HG02943 (cell line): ENCODE measurements at regions not wholly inside any gene's neighbourhood (a gene's known extent, or its start where the extent isn't known, plus 50 kb on each side); places are given as distances from the start of the nearest gene placed in this dataset.

Experiments used
- ATAC-seq: cut with Tn5 transposase; IDR thresholded peaks from one replicate; pipeline ENCODE4 v1.9.1; 2021; ENCODE audit warnings: mild to moderate bottlenecking, low read depth, moderate library complexity; ENCODE audit not compliant: unreplicated experiment

DNA sequence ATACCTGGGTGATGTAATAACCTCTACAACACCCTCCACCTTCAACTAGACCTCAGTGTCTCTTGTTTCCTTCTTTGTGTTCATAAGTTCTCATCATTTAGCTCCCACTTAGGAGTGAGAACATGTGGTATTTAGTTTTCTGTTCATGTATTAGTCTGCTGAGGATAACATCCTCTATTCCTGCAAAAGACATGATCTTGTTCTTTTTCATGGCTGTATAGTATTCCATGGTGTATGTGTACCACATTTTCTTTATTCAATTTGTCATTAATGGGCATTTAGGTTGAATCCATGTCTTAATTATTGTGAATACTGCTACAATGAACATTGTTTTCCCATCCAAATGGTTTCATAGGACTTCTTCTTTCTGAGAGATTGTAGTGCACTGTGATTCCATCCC lies 135.7 kb downstream of the MBL2 start:
- ATAC-seq: no peak

DNA sequence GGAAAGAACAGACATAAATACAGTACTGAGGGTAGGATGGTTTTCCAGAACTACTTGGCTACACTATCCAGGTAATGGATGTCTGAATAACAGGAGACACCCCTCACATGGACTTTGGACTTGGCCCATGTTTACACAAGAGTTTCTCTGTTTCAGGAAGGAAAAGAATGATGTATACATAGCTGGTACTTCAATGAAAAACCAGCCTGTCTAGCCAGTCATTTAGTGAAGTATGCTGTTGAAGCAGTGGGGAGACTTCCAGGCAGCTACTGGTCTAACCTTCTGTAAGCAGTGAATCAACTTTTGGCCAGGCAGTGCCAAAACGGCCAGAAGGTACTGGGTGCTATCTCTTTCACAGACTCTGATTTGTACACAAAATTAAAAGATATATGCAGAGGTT lies 135.0 kb downstream of the MBL2 start:
- ATAC-seq: no peak

DNA sequence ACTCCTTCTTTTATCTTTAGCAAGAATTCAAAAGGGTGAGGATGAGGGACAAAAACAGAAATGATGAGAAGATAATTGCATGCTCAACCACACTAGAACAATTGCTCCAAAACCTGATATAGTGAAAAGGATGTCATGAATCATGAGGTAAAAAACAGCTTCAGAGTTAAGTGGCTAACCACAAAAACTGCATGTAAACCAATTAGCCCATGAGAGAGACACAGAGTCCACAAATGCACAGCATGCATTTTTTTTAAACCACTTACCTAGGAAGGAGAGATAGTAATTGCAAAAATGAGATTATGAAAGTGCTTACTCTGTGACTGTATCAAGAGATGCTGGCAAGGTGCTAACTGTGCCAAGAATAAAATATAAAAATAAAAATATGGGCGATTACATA lies 132.9 kb downstream of the MBL2 start:
- ATAC-seq: no peak

DNA sequence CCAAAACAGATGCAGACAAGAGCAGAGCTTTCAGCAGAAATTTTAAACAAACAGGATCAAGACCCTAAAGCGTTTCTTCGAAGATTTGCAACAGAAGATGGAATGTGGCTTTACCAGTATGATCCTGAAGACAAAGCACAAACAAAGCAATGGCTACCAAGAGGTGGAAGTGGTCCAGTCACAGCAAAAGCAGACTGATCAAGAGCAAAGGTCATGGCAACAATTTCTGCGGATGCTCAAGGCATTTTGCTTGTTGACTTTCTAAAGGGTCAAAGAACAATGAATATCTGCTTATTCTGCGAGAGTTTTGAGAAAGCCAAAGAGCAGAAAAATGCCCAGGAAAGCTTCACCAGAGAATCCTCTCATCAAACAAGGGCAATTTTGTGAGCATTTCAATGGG lies 130.4 kb downstream of the MBL2 start:
- no peak for ATAC-seq

DNA sequence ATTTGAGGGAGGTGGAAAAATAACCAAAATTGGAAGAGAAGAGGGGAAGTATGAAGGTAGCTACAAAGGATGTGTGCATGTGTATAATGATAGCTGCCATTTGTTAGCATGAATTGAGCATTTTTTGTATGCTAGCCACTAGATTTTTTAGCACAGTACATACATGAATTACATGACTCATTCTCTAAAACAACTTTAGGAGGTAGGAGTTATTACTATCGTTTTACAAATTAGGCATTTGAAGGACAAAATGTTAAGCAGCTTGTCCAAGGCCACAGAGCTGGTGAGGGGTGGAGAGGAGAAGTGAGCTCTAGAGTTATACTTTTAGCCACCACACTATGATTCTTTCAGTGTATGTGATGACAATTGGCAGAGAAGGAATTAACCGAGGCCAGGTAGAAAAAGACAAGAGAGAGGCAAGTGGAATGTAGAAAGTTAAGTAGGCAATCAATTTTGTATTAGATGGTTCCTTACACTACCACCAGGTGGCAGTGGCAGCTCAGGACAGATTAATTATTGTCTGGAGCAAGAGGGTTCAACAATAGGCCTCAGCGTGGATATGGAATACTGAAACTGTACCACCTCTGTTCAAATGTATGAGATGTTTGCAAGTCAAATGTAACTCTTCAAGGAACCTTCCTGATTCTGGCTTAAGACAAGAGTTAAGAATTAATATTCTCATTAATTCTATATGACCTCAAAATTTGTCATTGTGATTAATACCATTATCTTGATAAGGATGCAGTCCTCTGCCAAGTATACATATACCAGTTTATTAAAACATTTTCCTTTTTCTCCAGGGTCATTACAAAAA lies 128.0 kb downstream of the MBL2 start:
- peak; percentile 83 for ATAC-seq

DNA sequence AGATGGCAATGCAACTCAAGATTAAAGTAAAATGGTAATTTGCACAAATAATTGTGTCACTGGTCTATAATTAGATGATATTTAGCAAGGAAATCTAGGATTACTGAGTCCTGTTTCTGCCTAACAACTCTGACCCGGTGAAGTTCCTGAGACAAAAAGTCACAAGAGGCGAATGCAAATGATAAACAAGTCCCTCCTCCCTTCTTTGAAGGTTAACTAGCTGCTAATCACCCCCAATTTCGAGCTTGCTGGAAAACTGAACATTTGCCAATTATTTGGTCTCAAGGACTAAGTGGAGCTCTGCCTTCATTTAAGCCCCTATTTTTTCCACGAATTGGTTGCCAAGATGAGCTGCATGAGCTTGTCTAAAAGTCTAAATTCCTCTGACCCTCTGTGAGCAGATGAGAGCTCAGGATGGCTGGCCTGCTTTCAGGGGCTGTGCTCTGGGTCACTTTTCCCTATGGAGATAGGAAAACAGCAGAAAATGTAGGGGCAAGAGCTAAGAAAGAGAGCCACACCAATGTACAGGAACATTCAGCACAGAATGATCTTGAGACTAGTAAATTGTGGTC lies 127.3 kb downstream of the MBL2 start:
- no peak for ATAC-seq

DNA sequence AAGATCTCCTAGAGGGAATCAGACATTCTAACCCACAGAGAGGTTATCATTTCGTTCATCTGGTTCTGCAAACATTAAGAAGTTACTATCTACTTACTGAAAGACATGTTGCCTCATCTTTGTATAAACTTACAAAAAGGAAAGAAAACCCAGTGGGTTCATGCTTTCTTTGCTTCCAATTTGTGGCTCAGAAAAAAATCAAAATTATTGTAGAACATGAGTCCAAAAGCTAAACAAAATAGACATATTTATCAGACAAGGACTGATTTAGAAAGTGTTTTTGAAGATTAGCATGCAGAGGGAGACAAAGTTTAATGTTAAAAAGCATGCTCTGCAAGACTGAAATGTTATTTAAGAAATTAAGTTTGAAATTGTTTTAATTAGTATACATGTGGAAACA lies 123.1 kb downstream of the MBL2 start:
- ATAC-seq: no peak

DNA sequence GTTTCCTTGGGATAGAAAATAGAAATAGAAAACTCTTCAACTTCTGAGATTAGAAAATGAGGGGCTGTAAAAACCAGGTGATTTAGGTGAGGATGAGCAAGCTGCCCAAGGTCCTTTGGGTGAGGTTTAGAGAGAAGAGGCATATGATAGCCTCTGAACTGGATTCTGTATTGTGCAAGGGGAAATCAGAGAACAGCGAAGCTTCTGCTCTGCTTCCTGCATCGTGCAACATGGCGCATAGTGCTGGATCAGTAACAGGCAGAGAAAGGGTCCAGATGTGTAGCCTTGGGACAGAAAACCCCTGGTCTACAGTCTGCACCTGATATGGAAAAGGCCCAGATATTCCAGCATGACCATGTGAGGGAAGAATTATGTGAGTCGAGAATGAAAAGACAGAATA lies 121.7 kb downstream of the MBL2 start:
- ATAC-seq: no peak

DNA sequence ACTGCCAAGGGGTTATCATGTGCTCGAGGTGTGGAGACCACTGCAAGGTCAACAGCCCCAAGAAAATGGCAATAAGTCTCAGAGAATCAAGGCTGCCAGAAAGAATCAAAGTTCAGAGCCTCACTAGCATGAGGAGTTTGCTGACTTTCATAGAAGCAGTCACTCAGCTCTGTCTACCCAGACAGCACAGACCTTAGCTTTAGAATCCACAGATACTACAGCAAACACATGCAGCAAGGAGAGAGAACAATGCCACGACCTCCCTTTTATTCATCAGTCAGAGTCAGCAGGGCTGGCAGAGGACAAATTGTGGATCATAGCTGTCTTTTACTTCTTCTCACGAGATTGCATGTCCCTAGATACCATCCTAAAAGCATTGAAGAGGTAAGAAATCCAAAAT lies 121.3 kb downstream of the MBL2 start:
- ATAC-seq: no peak

DNA sequence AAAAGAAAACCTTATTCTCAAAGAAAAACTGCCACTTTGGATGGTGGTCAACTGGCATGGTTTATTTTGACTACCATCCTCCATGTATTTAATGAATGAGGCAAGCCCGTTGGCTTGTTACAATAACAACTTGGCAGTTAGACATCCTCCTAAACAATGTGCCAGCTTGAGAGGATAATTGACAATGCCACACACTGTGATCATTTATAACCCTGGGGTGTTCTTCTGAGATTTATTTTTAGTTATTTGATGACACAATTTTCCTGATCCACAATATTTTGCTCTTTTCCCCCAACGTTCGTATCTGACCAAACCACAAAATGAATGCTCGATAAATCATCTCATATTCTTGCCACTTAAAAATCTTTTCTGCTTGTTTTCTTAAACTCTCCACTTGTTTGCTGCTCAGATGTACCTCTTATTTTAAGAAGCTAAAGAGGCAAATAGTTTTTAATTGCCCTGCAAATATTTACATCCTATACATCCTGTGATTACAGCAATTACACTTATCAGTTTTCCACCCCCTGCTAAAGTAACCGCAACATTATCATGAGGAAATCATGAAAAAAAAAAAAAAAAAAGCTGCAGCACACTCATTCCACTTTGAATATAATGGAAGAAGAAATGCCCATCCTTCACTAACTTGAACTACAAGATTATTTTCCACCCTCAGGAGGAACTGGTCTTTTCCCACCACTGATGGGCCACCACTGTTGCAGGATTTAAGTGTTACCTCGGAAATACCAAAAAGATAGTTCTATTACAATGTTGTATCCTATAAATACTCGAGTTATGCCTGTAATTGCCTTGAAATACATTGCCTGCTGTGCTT lies 119.9 kb downstream of the MBL2 start:
- no peak for ATAC-seq

DNA sequence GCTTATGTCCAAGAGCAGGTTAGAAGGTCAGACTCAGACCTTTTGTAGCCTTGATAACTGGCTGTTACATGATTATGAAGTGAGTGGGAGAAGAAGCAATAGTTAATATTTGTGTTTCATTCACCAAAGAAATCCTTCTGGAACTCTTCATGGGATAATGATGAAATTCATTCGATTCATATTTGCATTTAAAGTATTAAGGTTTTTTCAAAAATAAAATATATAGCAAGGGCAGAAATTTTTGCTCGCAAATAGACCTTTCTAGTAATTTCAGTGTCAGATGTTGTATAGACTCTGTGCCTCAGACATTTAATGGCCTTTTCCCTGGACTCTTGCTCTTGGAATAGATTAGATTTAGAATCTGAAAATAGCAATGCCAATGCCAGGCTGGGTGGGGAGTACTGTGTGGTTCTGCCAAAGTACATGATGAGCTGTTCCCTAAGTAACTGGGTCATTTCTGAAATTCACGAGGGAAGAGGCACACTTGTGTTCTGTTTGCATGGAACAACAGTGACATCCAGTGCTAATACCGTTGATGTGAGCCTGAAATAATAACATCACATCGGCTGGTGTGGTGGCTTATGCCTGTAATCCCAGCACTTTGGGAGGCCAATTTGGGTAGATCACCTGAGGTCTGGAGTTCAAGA lies 119.2 kb downstream of the MBL2 start:
- no peak for ATAC-seq

DNA sequence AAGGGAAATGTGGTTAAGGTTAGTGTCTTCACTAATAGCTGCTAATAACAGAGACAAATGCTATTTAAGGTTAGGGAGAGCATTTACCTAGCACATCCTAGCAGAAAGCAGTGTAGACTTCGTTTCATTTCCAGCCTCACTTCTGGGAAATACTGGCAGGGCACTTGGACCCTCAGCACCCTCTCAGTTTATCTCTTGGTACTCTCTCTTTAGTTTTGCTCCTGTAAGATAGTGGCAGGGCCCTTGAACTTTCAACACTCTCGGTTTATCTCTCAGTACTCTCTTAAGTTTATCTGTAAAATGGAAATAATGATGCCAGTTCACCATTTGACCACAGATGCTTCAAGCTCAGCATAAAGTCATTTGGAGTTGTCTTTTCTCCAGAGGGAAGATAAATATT lies 118.4 kb downstream of the MBL2 start:
- ATAC-seq: no peak

DNA sequence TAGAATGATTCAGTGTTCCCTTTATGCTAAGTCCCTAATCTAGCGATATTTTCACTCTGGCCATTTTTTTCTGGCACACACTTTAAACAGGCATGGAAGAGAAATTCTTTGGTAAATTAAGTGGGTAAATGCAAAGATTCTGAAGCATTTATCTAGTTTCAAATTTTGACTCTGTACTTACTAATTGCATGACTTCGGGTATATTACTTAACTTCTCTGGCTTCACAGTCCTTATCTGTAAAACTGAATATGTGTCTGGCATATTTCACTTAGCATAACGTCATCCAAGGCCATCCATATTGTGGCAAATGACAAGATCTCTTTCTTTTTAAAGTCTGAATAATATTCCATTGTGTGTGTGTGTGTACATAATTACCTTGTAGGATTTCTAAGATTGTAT lies 114.5 kb downstream of the MBL2 start:
- ATAC-seq: no peak

DNA sequence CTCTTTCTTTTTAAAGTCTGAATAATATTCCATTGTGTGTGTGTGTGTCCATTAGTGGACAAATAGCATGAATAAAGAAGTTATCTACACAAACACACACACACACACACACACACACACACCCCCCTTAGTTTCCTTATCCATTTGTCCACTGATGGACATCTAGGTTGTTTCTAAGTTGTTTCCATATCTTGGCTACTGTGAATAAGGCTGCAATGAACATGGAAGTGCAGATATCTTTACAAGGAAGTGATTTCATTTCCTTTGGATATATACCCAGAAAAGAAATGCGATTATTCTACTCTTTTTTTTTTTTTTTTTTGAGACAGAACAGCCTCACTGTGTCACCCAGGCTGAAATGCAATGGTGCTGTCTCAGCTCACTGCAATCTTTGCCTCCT lies 113.5 kb downstream of the MBL2 start:
- no peak for ATAC-seq

DNA sequence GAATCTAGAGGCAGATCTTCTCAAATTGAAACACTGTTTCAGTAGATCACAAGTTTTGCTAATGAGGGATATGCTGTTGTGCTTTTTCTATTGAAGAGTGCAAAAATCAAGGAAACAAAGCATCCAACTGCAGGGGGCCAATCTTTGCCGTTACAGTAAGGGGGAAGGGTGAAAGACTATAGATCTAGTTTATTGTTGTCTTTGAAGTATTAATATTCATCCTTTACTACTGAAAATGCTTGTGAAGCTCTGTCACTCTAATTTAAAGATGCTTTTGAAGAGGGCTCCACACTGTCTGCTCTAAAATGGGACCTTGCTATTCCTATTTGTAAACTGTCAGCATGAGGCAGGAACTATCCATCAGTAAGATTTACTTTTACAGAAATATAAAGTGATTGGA lies 110.3 kb downstream of the MBL2 start:
- ATAC-seq: no peak

DNA sequence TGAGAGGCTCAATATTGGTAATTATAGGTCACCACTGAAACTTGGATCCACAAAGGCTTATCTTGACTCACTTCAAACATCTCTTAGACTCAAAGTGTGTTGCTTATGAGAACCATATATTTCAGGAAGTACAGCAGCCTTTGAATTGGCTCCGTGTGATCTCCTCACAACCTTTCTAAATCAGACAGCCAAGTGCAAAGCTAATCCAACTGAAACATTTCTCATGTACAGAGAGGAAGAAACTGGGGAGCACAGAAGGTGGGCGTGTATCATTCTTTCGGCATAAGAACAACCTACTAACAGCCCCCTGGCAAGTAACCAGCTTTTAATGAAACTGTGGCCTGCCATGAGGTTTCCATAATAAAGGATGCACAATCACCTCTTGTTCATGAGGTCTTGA lies 109.4 kb downstream of the MBL2 start:
- ATAC-seq: no peak

DNA sequence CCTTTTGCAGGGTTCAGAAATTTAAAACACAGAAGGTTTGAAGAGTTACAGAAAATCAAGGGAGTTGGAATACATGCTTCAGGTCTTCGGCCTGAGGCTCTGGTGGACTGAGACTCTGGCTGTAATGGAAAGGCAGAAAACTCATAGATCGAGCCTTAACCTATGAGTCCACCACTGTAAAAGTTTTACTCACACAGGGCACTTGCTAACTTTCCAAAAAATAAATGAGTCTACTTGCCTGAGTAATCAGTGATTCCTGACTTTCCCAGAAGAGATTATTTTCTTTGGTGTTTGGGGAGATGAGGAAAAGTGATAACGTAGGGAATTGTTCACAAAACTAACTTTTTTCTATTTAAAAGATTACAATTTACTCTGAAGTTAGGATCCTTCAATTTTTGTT lies 108.0 kb downstream of the MBL2 start:
- ATAC-seq: no peak

DNA sequence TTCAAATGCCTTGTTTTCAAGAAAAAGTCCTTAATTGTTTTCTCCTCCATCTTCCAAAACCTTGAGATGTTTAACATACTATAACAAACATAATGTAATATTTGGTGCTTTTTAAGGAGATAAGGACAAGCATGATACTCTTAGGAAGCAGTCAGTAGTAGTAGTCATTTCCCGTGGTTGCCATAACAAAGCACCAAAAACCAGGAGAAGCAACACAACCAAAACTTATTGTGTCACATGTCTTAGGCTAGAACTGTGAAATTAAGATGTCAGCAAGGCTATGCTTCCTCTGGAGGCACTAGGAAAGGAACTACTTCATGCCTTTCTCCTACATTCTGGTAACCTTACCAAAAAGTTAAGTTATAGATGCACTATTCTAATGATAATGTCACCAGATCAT lies 106.8 kb downstream of the MBL2 start:
- ATAC-seq: no peak

DNA sequence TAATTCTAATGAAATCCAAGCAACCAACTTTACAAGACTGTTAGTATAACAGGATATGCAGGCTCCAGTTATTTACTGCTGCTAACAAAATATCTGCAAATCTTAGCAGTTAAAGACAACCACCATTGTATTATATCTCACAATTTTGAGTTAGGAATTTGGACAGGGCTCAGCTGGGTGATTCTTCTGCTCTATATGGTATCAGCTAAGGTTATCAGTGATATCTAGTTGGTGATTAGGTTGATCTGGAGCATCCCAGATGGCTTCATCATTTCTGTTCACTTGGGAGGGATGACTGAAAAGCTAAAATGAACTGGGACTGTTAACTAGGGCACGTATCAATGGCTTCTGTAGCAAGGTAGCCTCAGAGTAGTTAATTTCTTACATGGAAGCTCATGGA lies 105.7 kb downstream of the MBL2 start:
- no peak for ATAC-seq

DNA sequence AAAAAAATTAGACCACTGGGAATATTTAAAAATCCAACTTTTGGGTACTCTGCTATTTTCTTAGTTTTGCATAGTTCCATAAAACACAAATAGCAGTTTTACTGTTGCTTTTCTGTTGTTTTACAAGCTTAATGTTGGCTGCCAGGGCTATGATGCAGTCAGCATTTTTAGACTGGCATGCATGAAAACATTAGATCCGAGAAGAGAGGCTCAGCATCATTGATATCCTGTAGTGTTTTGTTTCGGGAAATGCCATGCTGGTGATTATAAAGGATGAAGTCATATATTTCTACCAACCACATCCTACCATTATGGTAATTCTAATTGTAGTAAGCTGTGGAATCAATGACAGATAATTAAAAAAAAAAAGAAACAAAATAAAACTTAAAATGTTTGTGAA lies 104.6 kb downstream of the MBL2 start:
- no peak for ATAC-seq

DNA sequence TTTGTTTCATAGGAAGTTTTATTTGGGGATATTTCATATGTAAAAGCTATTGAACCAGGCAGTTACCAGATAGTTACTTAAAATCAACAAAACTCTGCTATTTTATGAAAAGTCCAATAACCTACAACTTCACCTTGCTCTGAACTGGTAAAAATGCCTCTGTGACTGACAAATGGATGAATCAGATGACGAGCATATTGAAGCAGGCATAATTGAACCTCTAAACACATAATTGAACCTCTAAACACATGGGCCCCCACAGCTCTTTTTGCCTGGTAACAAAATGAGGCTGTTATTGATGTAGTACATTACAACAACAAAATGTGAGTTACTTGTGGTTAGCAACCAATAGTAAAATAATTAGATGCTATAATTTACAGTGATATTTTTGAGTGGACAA lies 99.7 kb downstream of the MBL2 start:
- ATAC-seq: no peak
